ENCODE measurements at regions not wholly inside any gene's neighbourhood (a gene's known extent, or its start where the extent isn't known, plus 50 kb on each side); places are given as distances from the start of the nearest gene placed in this dataset.

DNA sequence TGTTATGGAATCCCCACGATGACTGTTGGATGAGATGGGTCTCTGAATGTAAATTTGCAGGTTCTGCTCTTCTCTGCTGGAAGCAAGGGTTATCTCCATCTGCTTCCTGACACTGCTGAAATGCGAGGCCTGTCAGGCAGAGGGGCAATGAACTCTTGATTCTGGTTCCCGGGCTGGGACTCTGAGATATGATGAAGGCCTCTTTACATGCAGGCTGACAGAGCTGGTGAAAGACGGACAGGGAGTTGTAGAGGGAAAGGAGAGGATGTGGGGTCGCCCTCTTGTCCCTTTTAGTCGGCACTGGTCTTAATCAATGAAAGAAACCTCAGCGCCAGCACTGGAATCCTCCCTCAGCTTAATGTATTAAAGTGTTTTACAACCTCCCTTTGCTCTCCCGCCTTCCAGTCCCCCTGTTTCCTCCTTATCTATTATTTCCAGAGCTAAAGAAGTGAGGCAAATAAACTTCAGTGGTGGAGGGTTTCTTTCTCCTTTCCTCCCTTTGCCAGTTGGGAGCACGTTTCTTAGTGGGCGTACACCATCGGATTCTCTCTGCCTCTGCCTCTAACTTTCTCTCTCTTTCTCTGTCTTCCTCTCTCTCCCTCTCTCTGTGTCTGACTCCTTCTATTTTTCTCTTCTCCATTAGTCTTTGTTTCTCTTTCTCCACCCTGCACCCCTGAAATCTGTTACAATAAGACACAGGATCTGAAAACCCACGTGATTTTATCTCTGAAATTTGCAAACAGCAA, 145.6 kb downstream of the BAMBI start:
- H3K4me3 Mint-ChIP-seq, result no peak overlapping the region
- H3K27ac Mint-ChIP-seq, result no peak overlapping the region
- no peaks in the 10 kb centered on the region for H3K9me3 Mint-ChIP-seq
- H3K27me3 Mint-ChIP-seq, result peaks cover 1% of the 10 kb centered on the region
- no peaks in the 10 kb centered on the region for H3K36me3 Mint-ChIP-seq
- no peaks in the 10 kb centered on the region for H3K4me1 Mint-ChIP-seq

DNA sequence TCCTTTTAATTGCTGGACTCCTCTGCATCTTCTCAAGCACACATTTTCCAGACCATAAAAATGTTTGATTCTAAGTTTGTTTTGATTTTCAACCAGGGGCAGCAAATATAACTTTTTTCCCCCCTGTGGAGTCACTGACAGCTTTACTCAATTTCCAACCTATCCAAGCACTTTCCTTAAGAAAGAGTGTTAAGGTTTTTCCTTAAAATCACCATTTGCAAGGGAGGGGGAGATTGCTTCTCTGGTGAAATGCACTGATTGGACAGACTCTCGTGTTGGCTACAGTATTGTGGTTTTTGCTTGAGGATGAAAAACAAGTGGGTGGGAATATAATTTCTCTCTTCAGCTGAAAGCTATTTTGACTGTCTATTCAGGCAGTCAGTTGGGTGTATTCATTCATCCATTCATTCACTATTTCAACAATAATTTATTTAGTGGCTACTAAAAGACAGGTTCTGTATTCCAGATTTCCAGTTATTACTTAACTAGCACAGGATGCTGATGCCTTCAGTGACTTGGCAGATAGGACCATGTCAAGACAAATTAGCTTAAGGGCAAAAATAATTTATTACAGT, 146.3 kb downstream of the BAMBI start:
- H3K9me3 Mint-ChIP-seq, result no peaks in the 10 kb centered on the region
- no peaks in the 10 kb centered on the region for H3K36me3 Mint-ChIP-seq
- H3K4me3 Mint-ChIP-seq, result no peak overlapping the region

DNA sequence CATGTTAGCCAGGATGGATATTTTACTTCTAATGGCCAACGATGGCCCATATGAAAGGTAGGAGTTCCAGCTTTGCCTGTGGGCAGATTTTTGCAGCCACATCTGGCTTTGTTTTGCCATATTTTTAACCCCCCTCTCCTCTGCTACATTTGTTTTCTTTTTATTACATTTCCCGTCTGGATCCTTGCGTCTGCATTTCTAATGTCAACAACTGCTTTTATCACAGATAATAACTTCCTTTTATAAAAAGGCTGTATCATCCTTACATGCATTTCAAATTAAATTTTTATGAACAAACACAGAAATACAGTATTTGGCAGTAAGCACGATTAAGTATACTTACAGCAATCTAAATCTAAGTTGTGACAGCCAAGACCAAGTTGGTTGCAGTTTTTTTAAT, 156.0 kb downstream of the BAMBI start:
- no peaks in the 10 kb centered on the region for H3K9me3 Mint-ChIP-seq
- H3K27ac Mint-ChIP-seq, result no peak overlapping the region
- no peaks in the 10 kb centered on the region for H3K36me3 Mint-ChIP-seq

More for the DNA sequence above, 146.3 kb downstream of the BAMBI start:
- Mint-ChIP-seq H3K27ac (no peak overlapping the region), H3K4me1 (no peaks in the 10 kb centered on the region), H3K27me3 (peaks cover 1% of the 10 kb centered on the region)

DNA sequence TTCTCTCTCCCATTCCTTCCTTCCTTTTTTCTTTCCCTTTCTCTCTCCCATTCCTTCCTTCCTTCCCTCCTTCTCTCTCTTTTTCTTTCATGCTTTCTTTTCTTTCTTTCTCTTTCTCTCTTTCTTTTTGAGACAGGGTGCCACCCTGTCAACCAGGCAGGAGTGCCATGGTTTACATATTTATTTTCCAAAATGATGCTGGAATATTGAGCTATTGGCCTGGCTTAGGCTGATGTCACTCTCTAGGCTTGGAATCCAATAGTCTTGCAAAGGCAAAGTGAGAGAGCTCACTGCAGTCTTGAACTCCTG, 159.1 kb downstream of the BAMBI start:
- Mint-ChIP-seq H3K4me3 (no peak overlapping the region), H3K36me3 (no peaks in the 10 kb centered on the region), H3K27ac (no peak overlapping the region), H3K4me1 (no peaks in the 10 kb centered on the region), H3K9me3 (no peaks in the 10 kb centered on the region), H3K27me3 (peaks cover 13% of the 10 kb centered on the region)

More for the DNA sequence above, 156.0 kb downstream of the BAMBI start:
- Mint-ChIP-seq H3K4me3 (no peak overlapping the region), H3K27me3 (peaks cover 11% of the 10 kb centered on the region), H3K4me1 (no peaks in the 10 kb centered on the region)

DNA sequence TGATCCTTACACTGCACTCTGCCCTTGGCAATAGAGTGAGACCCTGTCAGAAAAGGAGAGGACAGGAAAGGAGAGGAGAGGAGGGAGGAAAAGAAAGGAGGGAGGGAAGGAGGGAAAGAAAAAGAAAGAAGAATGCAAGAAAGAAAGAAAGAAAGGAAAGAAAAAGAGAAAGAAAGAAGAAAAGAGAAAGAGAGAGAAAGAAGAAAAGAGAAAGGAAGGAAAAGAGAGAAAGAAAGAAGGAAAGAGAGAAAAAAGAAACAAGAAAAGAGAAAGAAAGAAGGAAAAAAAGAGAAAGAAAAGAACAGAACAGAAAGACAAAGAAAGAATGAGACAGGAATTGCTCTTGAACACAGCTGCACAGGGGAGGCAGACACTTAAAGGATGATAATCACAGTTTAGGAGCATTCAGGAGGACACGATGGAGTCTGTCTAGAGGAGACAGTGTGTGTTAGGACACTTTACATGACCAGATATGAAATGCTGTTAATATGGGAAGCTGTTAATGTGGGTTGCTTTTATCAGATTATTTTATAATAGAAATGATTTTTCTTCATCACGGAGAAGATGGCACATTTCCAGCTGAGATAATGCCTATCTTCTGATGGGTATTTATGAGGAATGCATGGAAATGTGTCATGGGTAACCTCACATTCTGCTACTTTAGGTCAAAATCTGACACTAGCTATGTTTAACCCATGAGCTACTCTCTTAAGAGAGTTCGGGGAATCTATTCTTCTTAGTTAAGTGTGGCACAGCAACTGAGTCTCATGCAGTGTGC, 160.5 kb downstream of the BAMBI start:
- H3K4me1 Mint-ChIP-seq, result no peaks in the 10 kb centered on the region
- H3K36me3 Mint-ChIP-seq, result no peaks in the 10 kb centered on the region
- no peaks in the 10 kb centered on the region for H3K9me3 Mint-ChIP-seq
- H3K27ac Mint-ChIP-seq, result no peak overlapping the region
- H3K27me3 Mint-ChIP-seq, result peaks cover 13% of the 10 kb centered on the region
- H3K4me3 Mint-ChIP-seq, result no peak overlapping the region

DNA sequence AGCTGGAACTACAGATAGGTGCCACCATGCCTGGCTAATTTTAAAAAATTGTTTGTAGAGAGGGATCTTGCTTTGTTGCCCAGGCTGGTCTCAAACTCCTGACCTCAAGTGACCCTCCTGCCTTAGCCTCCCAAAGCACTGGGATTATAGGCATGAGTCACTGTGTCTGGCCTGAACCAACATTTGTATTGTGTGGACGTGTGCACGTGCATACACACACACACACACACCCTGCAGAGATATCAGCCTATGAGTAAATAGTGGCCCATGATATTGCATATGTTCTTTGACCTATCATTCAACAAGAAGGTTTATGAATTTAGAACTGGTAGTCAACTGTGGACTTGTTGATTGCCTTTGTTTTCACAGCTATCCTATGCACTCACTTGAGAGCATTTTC, 161.6 kb downstream of the BAMBI start:
- Mint-ChIP-seq H3K4me1 (no peaks in the 10 kb centered on the region), H3K4me3 (no peak overlapping the region), H3K27me3 (peaks cover 14% of the 10 kb centered on the region), H3K9me3 (no peaks in the 10 kb centered on the region), H3K36me3 (no peaks in the 10 kb centered on the region), H3K27ac (no peak overlapping the region)

DNA sequence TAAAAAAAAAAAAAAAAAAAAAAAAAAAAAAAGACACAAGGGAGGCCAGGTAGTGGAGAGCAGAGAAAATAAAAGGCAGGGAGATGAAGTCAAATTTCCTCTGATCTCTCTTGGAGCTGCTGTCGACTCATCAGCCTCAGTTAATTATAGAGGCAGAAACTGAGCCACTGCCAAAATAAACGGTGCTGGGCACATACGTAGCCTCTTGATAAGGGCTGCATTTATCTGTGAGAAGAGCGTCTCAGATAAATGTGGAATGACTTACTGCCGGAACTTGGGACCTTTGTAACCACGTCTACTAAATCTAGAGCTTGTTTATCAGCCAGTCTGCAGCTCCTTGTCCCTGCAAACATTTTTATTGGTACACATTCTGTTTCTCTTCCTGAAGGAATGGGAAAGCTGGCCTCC, 162.3 kb downstream of the BAMBI start:
- no peak overlapping the region for H3K27ac Mint-ChIP-seq
- no peaks in the 10 kb centered on the region for H3K9me3 Mint-ChIP-seq
- no peaks in the 10 kb centered on the region for H3K36me3 Mint-ChIP-seq
- H3K4me1 Mint-ChIP-seq, result no peaks in the 10 kb centered on the region
- no peak overlapping the region for H3K4me3 Mint-ChIP-seq
- H3K27me3 Mint-ChIP-seq, result peaks cover 14% of the 10 kb centered on the region

DNA sequence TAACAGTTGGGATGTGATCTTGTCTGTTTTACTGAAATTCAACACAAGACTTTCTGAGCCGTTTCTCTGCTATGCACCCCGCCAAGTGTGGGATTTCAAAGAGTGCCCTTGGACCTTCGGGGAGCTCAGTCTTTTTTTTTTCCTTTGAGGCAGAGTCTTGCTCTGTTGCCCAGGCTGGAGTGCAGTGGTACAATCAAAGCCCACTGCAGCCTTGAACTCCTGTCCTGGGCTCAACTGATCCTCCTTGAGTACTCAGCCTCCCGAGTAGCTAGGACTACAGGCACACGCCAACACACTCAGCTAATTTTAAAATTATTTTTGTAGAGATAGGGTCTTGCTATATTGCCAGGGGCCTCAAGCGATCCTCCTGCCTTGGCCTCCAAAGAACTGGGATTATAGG, 162.9 kb downstream of the BAMBI start:
- Mint-ChIP-seq H3K4me1 (no peaks in the 10 kb centered on the region), H3K27ac (no peak overlapping the region), H3K27me3 (peaks cover 14% of the 10 kb centered on the region), H3K9me3 (no peaks in the 10 kb centered on the region), H3K4me3 (no peak overlapping the region), H3K36me3 (no peaks in the 10 kb centered on the region)

DNA sequence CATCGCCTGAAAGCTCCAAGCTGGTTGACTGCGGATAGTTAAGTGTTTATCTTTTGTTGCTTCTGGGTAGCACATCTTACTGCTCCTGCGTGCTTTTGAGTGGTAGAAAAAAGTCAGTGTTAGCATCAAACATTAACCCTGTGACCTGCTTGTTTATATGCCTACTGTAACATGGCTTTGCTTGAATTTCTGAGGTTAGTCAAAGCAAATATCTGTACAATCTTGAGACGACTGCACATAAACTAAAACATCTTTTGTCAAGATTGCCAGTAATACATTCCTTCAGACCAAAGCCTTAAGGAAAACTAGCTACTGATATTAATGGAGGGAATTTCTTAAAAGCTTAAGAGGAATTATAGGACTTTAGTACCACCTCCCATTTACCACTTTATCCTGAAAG, 163.7 kb downstream of the BAMBI start:
- no peak overlapping the region for H3K4me3 Mint-ChIP-seq
- H3K27ac Mint-ChIP-seq, result no peak overlapping the region
- H3K27me3 Mint-ChIP-seq, result peaks cover 11% of the 10 kb centered on the region
- H3K9me3 Mint-ChIP-seq, result no peaks in the 10 kb centered on the region
- no peaks in the 10 kb centered on the region for H3K36me3 Mint-ChIP-seq
- H3K4me1 Mint-ChIP-seq, result no peaks in the 10 kb centered on the region

DNA sequence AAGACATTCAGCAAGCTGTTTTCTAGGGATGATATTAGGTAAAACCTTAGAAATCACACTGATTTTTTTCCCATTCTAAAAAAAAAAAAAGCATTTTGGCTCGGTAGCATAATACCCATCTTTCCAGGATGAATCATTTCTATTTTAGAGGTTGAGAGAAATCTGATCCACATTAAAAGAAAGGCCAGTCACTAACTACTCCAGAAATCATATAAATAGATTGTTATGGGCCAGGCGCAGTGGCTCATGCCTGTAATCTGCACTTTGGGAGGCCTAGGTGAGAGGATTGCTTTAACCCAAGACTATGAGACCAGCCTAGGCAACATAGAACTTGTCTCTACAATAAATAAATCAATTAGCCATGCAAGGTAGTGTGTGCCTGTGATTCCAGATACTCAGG, 164.3 kb downstream of the BAMBI start:
- no peak overlapping the region for H3K27ac Mint-ChIP-seq
- H3K36me3 Mint-ChIP-seq, result no peaks in the 10 kb centered on the region
- no peaks in the 10 kb centered on the region for H3K9me3 Mint-ChIP-seq
- no peaks in the 10 kb centered on the region for H3K4me1 Mint-ChIP-seq
- H3K4me3 Mint-ChIP-seq, result no peak overlapping the region
- H3K27me3 Mint-ChIP-seq, result peaks cover 9% of the 10 kb centered on the region

DNA sequence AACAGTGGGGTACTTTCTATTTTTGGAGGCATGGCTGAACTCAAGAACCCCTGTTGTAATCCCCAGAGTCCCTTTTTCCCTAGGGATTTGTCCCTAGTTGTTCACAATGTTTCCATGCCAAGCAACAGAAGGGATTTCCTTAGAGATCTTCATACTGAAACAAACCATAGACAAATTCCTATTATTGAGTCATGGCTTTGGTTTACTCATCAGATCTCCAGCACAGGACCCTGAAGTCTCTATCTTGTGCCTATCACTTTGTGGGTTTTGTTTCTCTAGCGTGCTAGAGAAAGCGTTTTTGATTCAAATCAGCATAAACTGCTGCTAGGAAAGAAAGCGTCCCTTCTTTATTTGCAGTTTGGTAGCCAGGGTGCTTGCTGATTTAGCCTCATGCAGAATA, 165.0 kb downstream of the BAMBI start:
- Mint-ChIP-seq H3K4me3 (no peak overlapping the region), H3K9me3 (no peaks in the 10 kb centered on the region), H3K27ac (no peak overlapping the region), H3K36me3 (no peaks in the 10 kb centered on the region), H3K27me3 (peaks cover 6% of the 10 kb centered on the region), H3K4me1 (no peaks in the 10 kb centered on the region)

DNA sequence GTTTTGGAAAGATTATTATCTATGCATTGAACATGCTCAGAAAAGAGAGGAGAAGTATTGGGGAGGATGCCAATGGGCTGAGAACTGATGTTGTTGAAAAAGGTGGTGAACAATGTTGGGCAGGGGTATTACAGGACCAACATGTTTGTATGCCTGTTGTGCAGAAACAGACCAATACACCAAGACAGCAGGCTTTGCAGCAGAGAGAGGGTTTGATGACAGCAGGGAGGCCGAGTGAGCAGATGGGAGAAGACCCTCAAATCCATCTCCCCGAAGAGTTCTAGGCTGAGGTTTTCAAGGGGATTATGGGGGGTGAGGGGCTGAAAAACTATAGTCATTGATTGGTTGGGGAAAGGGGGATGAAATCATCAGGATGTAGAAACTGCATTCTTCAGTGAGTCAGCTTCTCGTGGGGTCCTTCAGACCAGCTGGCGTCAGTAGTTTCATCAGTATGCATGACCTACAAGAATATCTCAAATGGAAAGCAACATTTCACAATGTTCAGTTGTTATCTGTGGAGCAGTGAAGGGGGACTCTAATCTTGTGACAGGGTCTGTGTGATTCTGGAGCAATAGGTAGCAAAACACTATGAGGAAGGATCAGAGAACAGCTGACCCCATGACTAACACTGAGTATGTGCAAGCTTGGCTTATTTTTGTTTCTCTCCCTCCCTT, 167.8 kb downstream of the BAMBI start:
- H3K27ac Mint-ChIP-seq, result no peak overlapping the region
- H3K4me1 Mint-ChIP-seq, result no peaks in the 10 kb centered on the region
- H3K4me3 Mint-ChIP-seq, result no peak overlapping the region
- no peaks in the 10 kb centered on the region for H3K36me3 Mint-ChIP-seq
- H3K27me3 Mint-ChIP-seq, result peaks cover 9% of the 10 kb centered on the region
- H3K9me3 Mint-ChIP-seq, result no peaks in the 10 kb centered on the region

DNA sequence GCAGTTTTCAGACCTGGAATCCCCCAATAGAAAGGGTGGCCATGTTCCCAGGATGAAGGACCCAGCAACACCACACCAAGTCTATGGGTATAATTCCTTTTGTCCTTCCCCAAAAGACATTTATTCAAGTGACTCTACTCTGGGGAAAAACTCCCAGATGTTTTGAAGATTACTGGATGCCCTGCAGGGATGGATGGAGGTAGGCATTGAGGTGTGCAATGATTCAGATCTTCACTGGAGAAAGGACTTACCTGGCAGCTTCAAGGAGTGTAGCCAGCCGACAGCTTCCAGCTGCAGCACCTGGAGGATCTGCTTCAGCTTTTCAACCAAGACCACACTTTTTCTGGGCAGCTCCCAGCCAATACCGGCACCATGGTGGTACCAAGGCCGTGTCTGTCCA, 172.0 kb downstream of the BAMBI start:
- no peaks in the 10 kb centered on the region for H3K9me3 Mint-ChIP-seq
- H3K36me3 Mint-ChIP-seq, result no peaks in the 10 kb centered on the region
- H3K4me1 Mint-ChIP-seq, result no peaks in the 10 kb centered on the region
- H3K27me3 Mint-ChIP-seq, result peaks cover 12% of the 10 kb centered on the region
- no peak overlapping the region for H3K4me3 Mint-ChIP-seq
- H3K27ac Mint-ChIP-seq, result no peak overlapping the region

DNA sequence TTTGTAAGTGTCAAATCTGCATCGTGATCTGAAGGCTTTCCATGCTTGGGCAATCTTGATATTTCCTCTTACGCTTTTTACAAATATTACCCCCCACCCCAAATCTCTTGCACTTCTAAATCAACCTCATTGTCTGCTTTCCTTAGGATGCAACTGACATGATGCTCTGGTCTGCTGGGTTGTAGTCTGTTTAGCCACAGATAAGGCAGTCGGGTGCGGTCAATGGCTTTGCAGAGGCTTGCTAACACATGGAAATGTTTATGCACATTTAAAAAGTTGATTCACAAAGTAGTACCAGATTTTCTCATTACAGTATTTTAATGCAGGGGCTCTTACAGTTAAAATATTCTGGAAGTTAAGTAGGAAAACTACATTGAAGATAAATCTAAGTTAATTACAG, 172.5 kb downstream of the BAMBI start:
- Mint-ChIP-seq H3K9me3 (no peaks in the 10 kb centered on the region), H3K27ac (no peak overlapping the region), H3K36me3 (no peaks in the 10 kb centered on the region), H3K27me3 (peaks cover 12% of the 10 kb centered on the region), H3K4me1 (no peaks in the 10 kb centered on the region), H3K4me3 (no peak overlapping the region)

DNA sequence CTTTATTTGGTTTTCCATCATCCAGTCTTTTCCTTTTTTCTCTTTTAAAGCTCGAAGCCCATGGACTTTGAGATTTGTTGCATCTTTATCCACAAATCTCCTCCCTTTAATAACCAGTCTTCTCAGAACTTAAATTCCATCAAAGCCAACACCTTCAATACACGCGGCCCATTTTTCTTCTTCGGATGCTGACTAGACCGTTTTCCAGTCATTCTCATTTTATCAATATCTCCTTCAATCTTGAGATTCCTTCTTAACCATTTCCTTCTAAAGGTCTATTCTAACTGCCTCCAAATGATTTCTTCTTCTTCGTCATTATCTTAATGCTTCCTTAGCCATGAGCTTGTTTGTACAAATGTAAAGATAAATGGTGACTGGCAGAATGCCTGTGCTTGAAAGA, 173.5 kb downstream of the BAMBI start:
- Mint-ChIP-seq H3K36me3 (no peaks in the 10 kb centered on the region), H3K4me3 (no peak overlapping the region)

DNA sequence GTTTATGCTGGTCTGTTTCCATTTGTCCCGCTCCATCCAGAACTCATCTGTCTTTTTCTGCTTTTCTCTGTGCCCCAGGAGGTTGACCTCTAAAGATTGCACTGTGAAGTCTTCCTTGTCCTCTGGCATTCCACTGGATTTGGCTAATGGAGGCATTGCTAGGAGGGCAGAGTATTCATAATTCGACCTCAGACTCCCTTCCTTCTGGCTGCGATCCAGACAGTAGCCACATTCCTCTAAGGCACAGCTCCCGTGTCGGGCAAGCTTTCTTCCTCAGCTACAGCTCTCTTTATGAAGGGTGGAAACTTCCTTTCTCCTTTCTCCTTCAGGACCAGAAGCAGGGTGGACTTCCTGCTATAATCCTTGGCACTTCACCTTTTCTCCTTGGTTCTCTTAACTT, 175.9 kb downstream of the BAMBI start:
- Mint-ChIP-seq H3K4me1 (no peaks in the 10 kb centered on the region), H3K27ac (no peak overlapping the region), H3K4me3 (no peak overlapping the region), H3K27me3 (peaks cover 11% of the 10 kb centered on the region), H3K36me3 (no peaks in the 10 kb centered on the region), H3K9me3 (no peaks in the 10 kb centered on the region)

More for the DNA sequence above, 173.5 kb downstream of the BAMBI start:
- Mint-ChIP-seq H3K27ac (no peak overlapping the region), H3K4me1 (no peaks in the 10 kb centered on the region), H3K27me3 (peaks cover 12% of the 10 kb centered on the region), H3K9me3 (no peaks in the 10 kb centered on the region)
